ENCODE measurements at regions not wholly inside any gene's neighbourhood (a gene's known extent, or its start where the extent isn't known, plus 50 kb on each side); places are given as distances from the start of the nearest gene placed in this dataset.

- TF ChIP-seq, protein P1, sequence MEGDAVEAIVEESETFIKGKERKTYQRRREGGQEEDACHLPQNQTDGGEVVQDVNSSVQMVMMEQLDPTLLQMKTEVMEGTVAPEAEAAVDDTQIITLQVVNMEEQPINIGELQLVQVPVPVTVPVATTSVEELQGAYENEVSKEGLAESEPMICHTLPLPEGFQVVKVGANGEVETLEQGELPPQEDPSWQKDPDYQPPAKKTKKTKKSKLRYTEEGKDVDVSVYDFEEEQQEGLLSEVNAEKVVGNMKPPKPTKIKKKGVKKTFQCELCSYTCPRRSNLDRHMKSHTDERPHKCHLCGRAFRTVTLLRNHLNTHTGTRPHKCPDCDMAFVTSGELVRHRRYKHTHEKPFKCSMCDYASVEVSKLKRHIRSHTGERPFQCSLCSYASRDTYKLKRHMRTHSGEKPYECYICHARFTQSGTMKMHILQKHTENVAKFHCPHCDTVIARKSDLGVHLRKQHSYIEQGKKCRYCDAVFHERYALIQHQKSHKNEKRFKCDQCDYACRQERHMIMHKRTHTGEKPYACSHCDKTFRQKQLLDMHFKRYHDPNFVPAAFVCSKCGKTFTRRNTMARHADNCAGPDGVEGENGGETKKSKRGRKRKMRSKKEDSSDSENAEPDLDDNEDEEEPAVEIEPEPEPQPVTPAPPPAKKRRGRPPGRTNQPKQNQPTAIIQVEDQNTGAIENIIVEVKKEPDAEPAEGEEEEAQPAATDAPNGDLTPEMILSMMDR (IDR thresholded peaks at IDR 0.05) = no peak
- no peak for TF ChIP-seq POLR2A (IDR thresholded peaks at IDR 0.05)
Observed at GRCh38 chr1:5693568-5693967, 298.7 kb downstream of the NPHP4 start.
